Neural cell (in vitro differentiated cells): ENCODE measurements at regions not wholly inside any gene's neighbourhood (a gene's known extent, or its start where the extent isn't known, plus 50 kb on each side); places are given as distances from the start of the nearest gene placed in this dataset.

Experiments
- H2AFZ ChIP-seq: fragments of 200-600, 300-800 bp; sonication (generic), shearing (Covaris generic); 2 replicates; pipeline ENCODE4 v1.6.0; 2014; ENCODE audit warnings: low read depth, mild to moderate bottlenecking, antibody characterized with exemption, low read length, moderate library complexity
- H3F3A ChIP-seq: fragments of 200-600 bp; shearing (Covaris generic); 2 replicates; pipeline ENCODE4 v1.6.1; 2016; ENCODE audit warnings: mild to moderate bottlenecking, moderate library complexity, mixed read lengths, antibody characterized with exemption, low read length; ENCODE audit not compliant: insufficient read depth, poor library complexity, severe bottlenecking
- H3K27ac ChIP-seq: fragments of 200-600, 300-800 bp; sonication (generic), shearing (Covaris generic); 2 replicates; pipeline ENCODE4 v1.5.1; 2014; ENCODE audit warnings: mild to moderate bottlenecking, low read length, moderate library complexity
- H3K27me3 ChIP-seq: fragments of 300-800, 200-600 bp; sonication (generic), shearing (Covaris generic); 2 replicates; pipeline ENCODE4 v1.6.0; 2014; ENCODE audit warnings: mild to moderate bottlenecking, low read depth, low read length, moderate library complexity; ENCODE audit not compliant: insufficient read depth
- H3K36me3 ChIP-seq: fragments of 300-800, 200-600 bp; sonication (generic), shearing (Covaris generic); 2 replicates; pipeline ENCODE4 v1.5.1; 2014; ENCODE audit warnings: mild to moderate bottlenecking, antibody characterized with exemption, low read length, moderate library complexity; ENCODE audit not compliant: insufficient read depth
- H3K4me2 ChIP-seq: fragments of 300-800, 200-600 bp; sonication (generic), shearing (Covaris generic); 2 replicates; pipeline ENCODE4 v1.6.0; 2014; ENCODE audit warnings: mild to moderate bottlenecking, low read length
- H3K4me3 ChIP-seq: fragments of 300-800, 200-600 bp; sonication (generic), shearing (Covaris generic); 2 replicates; pipeline ENCODE4 v1.5.1; 2014; ENCODE audit warnings: mild to moderate bottlenecking, low read length, moderate library complexity
- H3K79me2 ChIP-seq: fragments of 200-600 bp; shearing (Covaris generic); replicated peaks from 2 replicates; pipeline ENCODE4 v1.6.0; 2014; ENCODE audit warnings: mild to moderate bottlenecking, low read length, moderate library complexity; ENCODE audit not compliant: insufficient read depth
- H3K9ac ChIP-seq: fragments of 300-800, 200-600 bp; sonication (generic), shearing (Covaris generic); 2 replicates; pipeline ENCODE4 v1.6.1; 2016; ENCODE audit warnings: mild to moderate bottlenecking, low read length, mixed read lengths
- H3K9me2 ChIP-seq: fragments of 200-600 bp; shearing (Covaris generic); 2 replicates; pipeline ENCODE4 v1.6.1; 2016; ENCODE audit warnings: mild to moderate bottlenecking, low read length, mixed read lengths; ENCODE audit not compliant: insufficient read depth
- H3K9me3 ChIP-seq: fragments of 200-600, 300-800 bp; sonication (generic), shearing (Covaris generic); 2 replicates; pipeline ENCODE4 v1.6.1; 2016; ENCODE audit warnings: mild to moderate bottlenecking, mixed run types, low read length, moderate library complexity, mixed read lengths
- H4K20me1 ChIP-seq: fragments of 200-600 bp; shearing (Covaris generic); 2 replicates; pipeline ENCODE4 v1.6.1; 2016; ENCODE audit warnings: mild to moderate bottlenecking, mixed run types; ENCODE audit not compliant: insufficient read depth
- CTCF ChIP-seq: fragments of 450-650 bp; IDR thresholded peaks from 2 replicates; pipeline ENCODE4 v1.5.1; 2014; ENCODE audit warnings: antibody characterized with exemption, mild to moderate bottlenecking, moderate library complexity; ENCODE audit not compliant: poor library complexity, severe bottlenecking
- EP300 ChIP-seq: fragments of 450-650 bp; conservative IDR thresholded peaks from 2 replicates; pipeline ENCODE4 v1.6.1; 2014; ENCODE audit warnings: antibody characterized with exemption, mild to moderate bottlenecking, moderate library complexity; ENCODE audit not compliant: poor library complexity, severe bottlenecking
- EZH2 ChIP-seq: fragments of 200-600, 300-800 bp; shearing (Covaris generic), sonication (generic); IDR thresholded peaks from 2 replicates; pipeline ENCODE4 v1.6.1; 2014; ENCODE audit warnings: antibody characterized with exemption, low read length, borderline replicate concordance, mild to moderate bottlenecking; ENCODE audit not compliant: insufficient read depth, poor library complexity, severe bottlenecking
- MXI1 ChIP-seq: fragments of 450-650 bp; conservative IDR thresholded peaks from 2 replicates; pipeline ENCODE4 v1.6.1; 2014; ENCODE audit warnings: antibody characterized with exemption, mild to moderate bottlenecking; ENCODE audit not compliant: poor library complexity, severe bottlenecking
- POLR2AphosphoS5 ChIP-seq: IDR thresholded peaks from 2 replicates; pipeline ENCODE4 v1.6.1; 2012
- RAD21 ChIP-seq: fragments of 450-650 bp; conservative IDR thresholded peaks from 2 replicates; pipeline ENCODE4 v1.6.1; 2014; ENCODE audit warnings: antibody characterized with exemption, mild to moderate bottlenecking, moderate library complexity
- REST ChIP-seq: IDR thresholded peaks from 2 replicates; pipeline ENCODE4 v1.6.1; 2012; ENCODE audit warnings: borderline replicate concordance
- SMC3 ChIP-seq: fragments of 450-650 bp; conservative IDR thresholded peaks from 2 replicates; pipeline ENCODE4 v1.6.1; 2014; ENCODE audit warnings: antibody characterized with exemption, mild to moderate bottlenecking, moderate library complexity; ENCODE audit not compliant: poor library complexity
- TAF1 ChIP-seq: IDR thresholded peaks from 2 replicates; pipeline ENCODE4 v1.6.1; 2012; ENCODE audit warnings: low read depth

GRCh38 chr6:85771925-85772430 lies 129.3 kb upstream of the SYNCRIP start:
- H3K4me2 ChIP-seq = no peak overlapping the region
- no peak overlapping the region for H3K4me3 ChIP-seq
- H3K79me2 ChIP-seq = no peaks in the 10 kb centered on the region
- no peak for TF ChIP-seq TAF1
- TF ChIP-seq REST = no peak
- no peak for TF ChIP-seq EP300
- TF ChIP-seq CTCF = no peak
- TF ChIP-seq SMC3 = no peak
- no peak for TF ChIP-seq RAD21
- no peak for TF ChIP-seq EZH2
- TF ChIP-seq POLR2AphosphoS5 = no peak
- TF ChIP-seq MXI1 = no peak
- H3K27me3 ChIP-seq = no peaks in the 10 kb centered on the region
- H3K9me2 ChIP-seq = no peaks in the 10 kb centered on the region
- no peaks in the 10 kb centered on the region for H4K20me1 ChIP-seq
- H3K9me3 ChIP-seq = no peaks in the 10 kb centered on the region
- H3F3A ChIP-seq = no peaks in the 10 kb centered on the region
- H3K36me3 ChIP-seq = no peaks in the 10 kb centered on the region
- H2AFZ ChIP-seq = no peak overlapping the region
- no peak overlapping the region for H3K27ac ChIP-seq
- H3K9ac ChIP-seq = no peak overlapping the region

GRCh38 chr6:85771455-85771854 lies 128.8 kb upstream of the SYNCRIP start:
- TF ChIP-seq POLR2AphosphoS5 (no peak), REST (no peak), RAD21 (no peak), TAF1 (no peak), EP300 (no peak), SMC3 (no peak), EZH2 (no peak), CTCF (no peak), MXI1 (no peak)
- Histone ChIP-seq H3K79me2 (no peaks in the 10 kb centered on the region), H2AFZ (no peak overlapping the region), H3K27ac (no peak overlapping the region), H3K27me3 (no peaks in the 10 kb centered on the region), H4K20me1 (no peaks in the 10 kb centered on the region), H3F3A (no peaks in the 10 kb centered on the region), H3K4me2 (no peak overlapping the region), H3K9ac (no peak overlapping the region), H3K4me3 (no peak overlapping the region), H3K9me2 (no peaks in the 10 kb centered on the region), H3K9me3 (no peaks in the 10 kb centered on the region), H3K36me3 (no peaks in the 10 kb centered on the region)
